ENCODE measurements at regions not wholly inside any gene's neighbourhood (a gene's known extent, or its start where the extent isn't known, plus 50 kb on each side); places are given as distances from the start of the nearest gene placed in this dataset.

GRCh38 chr16:9199311-9199710, 107.9 kb downstream of the HAPSTR1 start:
- no peak overlapping the region for H3K9ac ChIP-seq (replicated peaks; ENCODE audit: extremely low read depth, insufficient read depth, low read length)
- H3K4me1 ChIP-seq (ENCODE audit: control insufficient read depth, extremely low read depth, insufficient read depth, low read length): no peaks in the 10 kb centered on the region
- no peaks in the 10 kb centered on the region for H4K20me1 ChIP-seq (replicated peaks; ENCODE audit: control insufficient read depth, extremely low read depth, insufficient read depth, low read length)
- H3K27me3 ChIP-seq (ENCODE audit: control insufficient read depth in 2 of 2, insufficient read depth in 2 of 2, low read length in 2 of 2): no peaks in the 10 kb centered on the region
- ChIA-PET POLR2A (no interaction called here), CTCF (no interaction called here)
- no TSS peak for BruUV-seq (replicated peaks)
- DNase-seq (ENCODE audit: low read depth, low spot score): no peak
- H2AFZ ChIP-seq (ENCODE audit: low read depth, low read length): no peak overlapping the region
- dilution Hi-C loops (cut with MboI; ENCODE audit: extremely low pct_ligation_motif_present, low sequenced_read_pairs): no loop called here
- H3K4me3 ChIP-seq (replicated peaks in 1 of 3; ENCODE audit: insufficient read depth in 1 of 3, low read depth in 1 of 3, low read length in 3 of 3): no peak overlapping the region
- TF ChIP-seq JUN (IDR thresholded peaks at IDR 0.05; ENCODE audit: borderline replicate concordance, insufficient read depth, insufficient read length, low read depth) (no peak), GATA2 (IDR thresholded peaks at IDR 0.05; ENCODE audit: insufficient read depth, insufficient read length, low read depth, low read length) (no peak), FOS (IDR thresholded peaks at IDR 0.05; ENCODE audit: borderline replicate concordance, insufficient read depth, low read length) (no peak), EZH2 (IDR thresholded peaks at IDR 0.05; ENCODE audit: borderline replicate concordance, low read depth, low read length, severe bottlenecking) (no peak), POLR2AphosphoS5 (IDR thresholded peaks at IDR 0.05; ENCODE audit: insufficient read depth, low read depth, low read length) (no peak), POLR2A (IDR thresholded peaks at IDR 0.05; ENCODE audit: low read depth, low read length) (no peak), MYC (IDR thresholded peaks at IDR 0.05; ENCODE audit: low read depth, low read length) (no peak)
- TF ChIP-seq, protein P1, sequence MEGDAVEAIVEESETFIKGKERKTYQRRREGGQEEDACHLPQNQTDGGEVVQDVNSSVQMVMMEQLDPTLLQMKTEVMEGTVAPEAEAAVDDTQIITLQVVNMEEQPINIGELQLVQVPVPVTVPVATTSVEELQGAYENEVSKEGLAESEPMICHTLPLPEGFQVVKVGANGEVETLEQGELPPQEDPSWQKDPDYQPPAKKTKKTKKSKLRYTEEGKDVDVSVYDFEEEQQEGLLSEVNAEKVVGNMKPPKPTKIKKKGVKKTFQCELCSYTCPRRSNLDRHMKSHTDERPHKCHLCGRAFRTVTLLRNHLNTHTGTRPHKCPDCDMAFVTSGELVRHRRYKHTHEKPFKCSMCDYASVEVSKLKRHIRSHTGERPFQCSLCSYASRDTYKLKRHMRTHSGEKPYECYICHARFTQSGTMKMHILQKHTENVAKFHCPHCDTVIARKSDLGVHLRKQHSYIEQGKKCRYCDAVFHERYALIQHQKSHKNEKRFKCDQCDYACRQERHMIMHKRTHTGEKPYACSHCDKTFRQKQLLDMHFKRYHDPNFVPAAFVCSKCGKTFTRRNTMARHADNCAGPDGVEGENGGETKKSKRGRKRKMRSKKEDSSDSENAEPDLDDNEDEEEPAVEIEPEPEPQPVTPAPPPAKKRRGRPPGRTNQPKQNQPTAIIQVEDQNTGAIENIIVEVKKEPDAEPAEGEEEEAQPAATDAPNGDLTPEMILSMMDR (IDR thresholded peaks at IDR 0.05; ENCODE audit: extremely low read depth in 1 of 2, insufficient read depth in 1 of 2, low read depth in 1 of 2, low read length in 2 of 2): no peak
- TF ChIP-seq, protein P2, sequence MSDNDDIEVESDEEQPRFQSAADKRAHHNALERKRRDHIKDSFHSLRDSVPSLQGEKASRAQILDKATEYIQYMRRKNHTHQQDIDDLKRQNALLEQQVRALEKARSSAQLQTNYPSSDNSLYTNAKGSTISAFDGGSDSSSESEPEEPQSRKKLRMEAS (IDR thresholded peaks at IDR 0.05; ENCODE audit: insufficient read depth, insufficient read length): no peak
- intact Hi-C loops (cut with micrococcal nuclease): no loop called here
- H3K36me3 ChIP-seq (ENCODE audit: control insufficient read depth in 2 of 2, extremely low read depth in 1 of 2, insufficient read depth in 2 of 2, low read length in 2 of 2): no peaks in the 10 kb centered on the region
- H3K9me3 ChIP-seq (replicated peaks; ENCODE audit: control insufficient read depth, insufficient read depth, low read length): no peaks in the 10 kb centered on the region
- no peak overlapping the region for H3K27ac ChIP-seq (ENCODE audit: insufficient read depth, low read depth, low read length)
- FAIRE-seq: no peak
- H3K4me2 ChIP-seq (ENCODE audit: insufficient read depth, low read length): no peak overlapping the region
- H3K79me2 ChIP-seq (ENCODE audit: control insufficient read depth, insufficient read depth, low read length): no peaks in the 10 kb centered on the region
- no peaks in the 10 kb centered on the region for H3K9me1 ChIP-seq (replicated peaks; ENCODE audit: control insufficient read depth, extremely low read depth, insufficient read depth, low read length)
